ENCODE measurements at regions not wholly inside any gene's neighbourhood (a gene's known extent, or its start where the extent isn't known, plus 50 kb on each side); places are given as distances from the start of the nearest gene placed in this dataset.

- peak; percentile 46; the same call in 1 of the 2 replicates for TF ChIP-seq CTCF (conservative IDR thresholded peaks at IDR 0.05; ENCODE audit: low read depth, low read length)
- TF ChIP-seq EZH2 (IDR thresholded peaks at IDR 0.05; ENCODE audit: low read length, unreplicated experiment): no peak
These were observed 57.6 kb upstream of the EZH2 start for GRCh38 chr7:148941598-148942275.
